ENCODE measurements at regions not wholly inside any gene's neighbourhood (a gene's known extent, or its start where the extent isn't known, plus 50 kb on each side); places are given as distances from the start of the nearest gene placed in this dataset.

GRCh38 chr4:117495802-117496201 is 410.4 kb upstream of the TRAM1L1 start:
- ChIA-PET CTCF (no interaction called here), POLR2A (no interaction called here)
- no peak for DNase-seq (ENCODE audit: unreplicated experiment)
- intact Hi-C loops (cut with micrococcal nuclease): no loop called here
- Mint-ChIP-seq H3K9me3 (ENCODE audit: unreplicated experiment) (no peaks in the 10 kb centered on the region), H3K4me1 (ENCODE audit: insufficient read depth, unreplicated experiment) (peaks cover 5% of the 10 kb centered on the region), H3K27me3 (ENCODE audit: insufficient read depth, unreplicated experiment) (no peaks in the 10 kb centered on the region), H3K36me3 (ENCODE audit: insufficient read depth, unreplicated experiment) (no peaks in the 10 kb centered on the region), H3K4me3 (ENCODE audit: unreplicated experiment) (no peak overlapping the region), H3K27ac (ENCODE audit: low read depth, unreplicated experiment) (no peak overlapping the region)
- no peak for TF ChIP-seq CTCF (IDR thresholded peaks at IDR 0.05; ENCODE audit: unreplicated experiment)
- no TSS peak for BruUV-seq (replicated peaks)

- Mint-ChIP-seq H3K36me3 (ENCODE audit: insufficient read depth, unreplicated experiment) (no peaks in the 10 kb centered on the region), H3K4me3 (ENCODE audit: unreplicated experiment) (no peak overlapping the region), H3K9me3 (ENCODE audit: unreplicated experiment) (peaks cover under 1% of the 10 kb centered on the region), H3K4me1 (ENCODE audit: insufficient read depth, unreplicated experiment) (no peaks in the 10 kb centered on the region), H3K27ac (ENCODE audit: low read depth, unreplicated experiment) (no peak overlapping the region), H3K27me3 (ENCODE audit: insufficient read depth, unreplicated experiment) (no peaks in the 10 kb centered on the region)
- no peak for DNase-seq (ENCODE audit: unreplicated experiment)
- no peak for TF ChIP-seq CTCF (IDR thresholded peaks at IDR 0.05; ENCODE audit: unreplicated experiment)
- no TSS peak for BruUV-seq (replicated peaks)
- intact Hi-C loops (cut with micrococcal nuclease): no loop called here
- CTCF ChIA-PET: interaction anchor here (0.6 kb wide), 1 partner anchor 217 kb away, joined by 3 read pairs; no protein-coding TSS in a partner anchor
- POLR2A ChIA-PET: no interaction called here
Measured at GRCh38 chr4:117512414-117512813, 427.0 kb upstream of the TRAM1L1 start.

GRCh38 chr4:117514391-117515175 is 429.2 kb upstream of the TRAM1L1 start:
- TF ChIP-seq CTCF (IDR thresholded peaks at IDR 0.05; ENCODE audit: unreplicated experiment): no peak
- ChIA-PET CTCF (no interaction called here), POLR2A (no interaction called here)
- Mint-ChIP-seq H3K36me3 (ENCODE audit: insufficient read depth, unreplicated experiment) (no peaks in the 10 kb centered on the region), H3K4me1 (ENCODE audit: insufficient read depth, unreplicated experiment) (no peaks in the 10 kb centered on the region), H3K9me3 (ENCODE audit: unreplicated experiment) (peaks cover 7% of the 10 kb centered on the region), H3K27me3 (ENCODE audit: insufficient read depth, unreplicated experiment) (no peaks in the 10 kb centered on the region), H3K4me3 (ENCODE audit: unreplicated experiment) (no peak overlapping the region), H3K27ac (ENCODE audit: low read depth, unreplicated experiment) (no peak overlapping the region)
- intact Hi-C loops (cut with micrococcal nuclease): no loop called here
- DNase-seq (ENCODE audit: unreplicated experiment): no peak
- no TSS peak for BruUV-seq (replicated peaks)

- Mint-ChIP-seq H3K36me3 (ENCODE audit: insufficient read depth, unreplicated experiment) (no peaks in the 10 kb centered on the region), H3K9me3 (ENCODE audit: unreplicated experiment) (peaks cover 7% of the 10 kb centered on the region), H3K4me1 (ENCODE audit: insufficient read depth, unreplicated experiment) (no peaks in the 10 kb centered on the region), H3K27ac (ENCODE audit: low read depth, unreplicated experiment) (no peak overlapping the region), H3K27me3 (ENCODE audit: insufficient read depth, unreplicated experiment) (no peaks in the 10 kb centered on the region), H3K4me3 (ENCODE audit: unreplicated experiment) (no peak overlapping the region)
- DNase-seq (ENCODE audit: unreplicated experiment): no peak
- intact Hi-C loops (cut with micrococcal nuclease): no loop called here
- BruUV-seq (replicated peaks): no TSS peak
- ChIA-PET POLR2A (no interaction called here), CTCF (interaction anchor here (0.7 kb wide), 1 partner anchor 490 kb away, joined by 3 read pairs; no protein-coding TSS in a partner anchor)
- TF ChIP-seq CTCF (IDR thresholded peaks at IDR 0.05; ENCODE audit: unreplicated experiment): no peak
Measured at GRCh38 chr4:117515921-117516320, 430.5 kb upstream of the TRAM1L1 start.

All from MCF 10A (cell line).